B cell (primary cell): ENCODE measurements at regions not wholly inside any gene's neighbourhood (a gene's known extent, or its start where the extent isn't known, plus 50 kb on each side); places are given as distances from the start of the nearest gene placed in this dataset.

Source experiments
- EZH2 ChIP-seq: IDR thresholded peaks from 2 replicates; pipeline ENCODE4 v1.6.1; 2012; ENCODE audit warnings: borderline replicate concordance, low read depth, mild to moderate bottlenecking, moderate library complexity, low read length; ENCODE audit not compliant: insufficient read depth, poor library complexity, severe bottlenecking
- TF ChIP-seq, protein P1 (sequence below): fragments of 200-600 bp; IDR thresholded peaks from one replicate; pipeline ENCODE4 v1.8.0; 2022; ENCODE audit warnings: antibody characterized with exemption, mild to moderate bottlenecking

DNA sequence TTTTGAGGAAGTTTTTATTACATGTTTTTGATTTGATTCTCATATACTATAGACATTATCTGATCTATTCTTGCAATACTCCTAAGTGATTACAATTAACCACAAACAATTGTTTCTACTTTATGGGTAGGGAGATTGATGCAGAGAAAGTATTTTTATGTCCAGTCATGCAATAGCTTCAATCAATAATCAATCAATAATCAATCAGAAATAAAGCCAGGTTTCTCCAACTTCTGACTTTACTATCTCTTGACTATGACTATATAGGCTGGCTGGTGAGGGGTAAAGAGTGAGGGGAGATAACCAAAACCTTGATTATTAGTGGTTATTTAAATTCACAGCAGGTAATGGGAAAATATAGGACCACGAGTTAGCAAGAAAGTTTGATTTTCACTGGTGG is 85.9 kb downstream of the HPGD start:
- TF ChIP-seq, protein P1, sequence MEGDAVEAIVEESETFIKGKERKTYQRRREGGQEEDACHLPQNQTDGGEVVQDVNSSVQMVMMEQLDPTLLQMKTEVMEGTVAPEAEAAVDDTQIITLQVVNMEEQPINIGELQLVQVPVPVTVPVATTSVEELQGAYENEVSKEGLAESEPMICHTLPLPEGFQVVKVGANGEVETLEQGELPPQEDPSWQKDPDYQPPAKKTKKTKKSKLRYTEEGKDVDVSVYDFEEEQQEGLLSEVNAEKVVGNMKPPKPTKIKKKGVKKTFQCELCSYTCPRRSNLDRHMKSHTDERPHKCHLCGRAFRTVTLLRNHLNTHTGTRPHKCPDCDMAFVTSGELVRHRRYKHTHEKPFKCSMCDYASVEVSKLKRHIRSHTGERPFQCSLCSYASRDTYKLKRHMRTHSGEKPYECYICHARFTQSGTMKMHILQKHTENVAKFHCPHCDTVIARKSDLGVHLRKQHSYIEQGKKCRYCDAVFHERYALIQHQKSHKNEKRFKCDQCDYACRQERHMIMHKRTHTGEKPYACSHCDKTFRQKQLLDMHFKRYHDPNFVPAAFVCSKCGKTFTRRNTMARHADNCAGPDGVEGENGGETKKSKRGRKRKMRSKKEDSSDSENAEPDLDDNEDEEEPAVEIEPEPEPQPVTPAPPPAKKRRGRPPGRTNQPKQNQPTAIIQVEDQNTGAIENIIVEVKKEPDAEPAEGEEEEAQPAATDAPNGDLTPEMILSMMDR: no peak
- no peak for TF ChIP-seq EZH2
